H1 (cell line): ENCODE measurements at regions not wholly inside any gene's neighbourhood (a gene's known extent, or its start where the extent isn't known, plus 50 kb on each side); places are given as distances from the start of the nearest gene placed in this dataset.

Source experiments
- CTCF ChIA-PET: fragments of 300-600 bp; sonication (Branson Sonifier 250); formaldehyde crosslinking; loops from one replicate; lab custom pipeline; 2021; ENCODE audit not compliant: partially characterized antibody; lab: Charles Lee
- POLR2A ChIA-PET: fragments of 300-600 bp; sonication (Branson Sonifier 250); formaldehyde crosslinking; loops from one replicate; lab custom pipeline; 2021; ENCODE audit warnings: inconsistent platforms; ENCODE audit not compliant: partially characterized antibody; lab: Charles Lee
- DNase-seq, 2 experiments: peaks; one replicate each; pipeline versions ENCODE4 v3.0.0 to v3.0.0-alpha.2; 2010 to 2022; ENCODE audit warnings: low spot score in 2 of 2, low read depth in 1 of 2, mixed read lengths in 1 of 2
- FAIRE-seq: peaks from 2 replicates; lab custom pipeline; 2011; peaks lifted over from hg19 to GRCh38; lab: Jason Lieb, UNC
- H2AFZ ChIP-seq: 2 replicates; pipeline ENCODE4 v1.8.1; 2012; ENCODE audit warnings: low read length, inconsistent platforms
- H2AK5ac ChIP-seq: 2 replicates; pipeline ENCODE4 v1.6.1; 2013; ENCODE audit warnings: low read depth, low read length
- H2BK120ac ChIP-seq: replicated peaks from 2 replicates; pipeline ENCODE3; 2013; ENCODE audit warnings: low read depth, low read length, inconsistent platforms
- H2BK12ac ChIP-seq: 2 replicates; pipeline ENCODE4 v1.6.1; 2013; ENCODE audit warnings: low read depth, low read length
- H2BK15ac ChIP-seq: 2 replicates; pipeline ENCODE4 v1.6.1; 2013; ENCODE audit warnings: low read length
- H2BK20ac ChIP-seq: 2 replicates; pipeline ENCODE4 v1.6.1; 2013; ENCODE audit warnings: low read length
- H2BK5ac ChIP-seq: 2 replicates; pipeline ENCODE4 v1.6.1; 2013; ENCODE audit warnings: low read depth, low read length
- H3K14ac ChIP-seq: 2 replicates; pipeline ENCODE4 v1.6.1; 2013; ENCODE audit warnings: inconsistent platforms; ENCODE audit not compliant: insufficient read length
- H3K18ac ChIP-seq: 2 replicates; pipeline ENCODE4 v1.6.1; 2013; ENCODE audit warnings: low read length; ENCODE audit errors: extremely low read depth
- H3K23ac ChIP-seq: 2 replicates; pipeline ENCODE4 v1.6.1; 2013; ENCODE audit warnings: inconsistent platforms; ENCODE audit not compliant: insufficient read length
- H3K23me2 ChIP-seq: 2 replicates; pipeline ENCODE4 v1.6.1; 2013; ENCODE audit warnings: low read depth, low read length
- H3K27ac ChIP-seq: 2 replicates; pipeline ENCODE4 v1.6.1; 2011; ENCODE audit warnings: low read depth, low read length, inconsistent platforms
- H3K27me3 ChIP-seq, 4 experiments: replicated peaks in 1 of 4; 1 replicate in 1 of 4; 2 replicates in 3 of 4; pipeline versions ENCODE4 v1.6.1 to v1.8.1; 2011 to 2013; ENCODE audit warnings: low read length in 3 of 4, mild to moderate bottlenecking in 3 of 4, inconsistent platforms in 2 of 4, mixed read lengths in 2 of 4, moderate library complexity in 1 of 4; ENCODE audit not compliant: control insufficient read depth in 3 of 4, insufficient read depth in 3 of 4; ENCODE audit errors: extremely low read depth in 1 of 4
- H3K36me3 ChIP-seq, 4 experiments: 2 replicates each; pipeline versions ENCODE4 v1.6.1 to v1.8.1; 2011 to 2013; ENCODE audit warnings: mild to moderate bottlenecking in 4 of 4, low read length in 3 of 4, moderate library complexity in 2 of 4, control low read depth in 1 of 4, inconsistent platforms in 1 of 4; ENCODE audit not compliant: insufficient read depth in 4 of 4, control insufficient read depth in 2 of 4
- H3K4ac ChIP-seq: replicated peaks from 2 replicates; pipeline ENCODE3; 2013; ENCODE audit warnings: low read length, low read depth, mixed read lengths, inconsistent platforms; ENCODE audit not compliant: insufficient read length
- H3K4me1 ChIP-seq, 4 experiments: replicated peaks in 1 of 4; 1 replicate in 1 of 4; 2 replicates in 3 of 4; pipeline versions ENCODE4 v1.6.1 to v1.8.1; 2011 to 2013; ENCODE audit warnings: low read length in 3 of 4, inconsistent platforms in 2 of 4, mixed read lengths in 1 of 4; ENCODE audit not compliant: insufficient read depth in 4 of 4, control insufficient read depth in 3 of 4
- H3K4me2 ChIP-seq, 2 experiments: 2 replicates each; pipeline versions ENCODE4 v1.6.1 to v1.8.1; 2011 to 2013; ENCODE audit warnings: low read depth in 2 of 2, low read length in 2 of 2, control low read depth in 1 of 2, inconsistent platforms in 1 of 2, mild to moderate bottlenecking in 1 of 2; ENCODE audit not compliant: insufficient read depth in 1 of 2
- H3K4me3 ChIP-seq, 4 experiments: fragments of 200-600, 300-600 bp in 1 of 4; sonication (generic), shearing (Covaris generic), sonication (Bioruptor Twin) in 1 of 4; 2 replicates each; pipeline versions ENCODE4 v1.5.1 to v1.8.1; 2011 to 2016; ENCODE audit warnings: low read length in 4 of 4, low read depth in 3 of 4, control low read depth in 2 of 4, inconsistent platforms in 2 of 4, mild to moderate bottlenecking in 2 of 4, mixed read lengths in 1 of 4, moderate library complexity in 1 of 4; ENCODE audit not compliant: insufficient read depth in 2 of 4; ENCODE audit errors: extremely low read depth in 1 of 4
- H3K56ac ChIP-seq: replicated peaks from 2 replicates; pipeline ENCODE3; 2013; ENCODE audit warnings: low read depth, mild to moderate bottlenecking, mixed read lengths, low read length, inconsistent platforms; ENCODE audit not compliant: insufficient read length
- H3K79me1 ChIP-seq: 2 replicates; pipeline ENCODE4 v1.6.1; 2013; ENCODE audit warnings: low read depth, low read length, control low read depth
- H3K79me2 ChIP-seq, 2 experiments: 2 replicates each; pipeline versions ENCODE4 v1.6.1 to v1.8.1; 2012 to 2013; ENCODE audit warnings: low read length in 2 of 2, mild to moderate bottlenecking in 2 of 2, inconsistent platforms in 1 of 2; ENCODE audit not compliant: insufficient read depth in 2 of 2, control insufficient read depth in 1 of 2
- H3K9ac ChIP-seq, 4 experiments: replicated peaks in 1 of 4; 1 replicate in 1 of 4; 2 replicates in 3 of 4; pipeline versions ENCODE4 v1.6.1 to v1.8.1; 2011 to 2013; ENCODE audit warnings: low read depth in 3 of 4, low read length in 3 of 4, control low read depth in 2 of 4, mild to moderate bottlenecking in 2 of 4, moderate library complexity in 2 of 4, inconsistent platforms in 1 of 4; ENCODE audit errors: extremely low read depth in 1 of 4
- H3K9me3 ChIP-seq, 2 experiments: 2 replicates each; pipeline versions ENCODE4 v1.6.1 to v1.8.1; 2012 to 2013; ENCODE audit warnings: mild to moderate bottlenecking in 2 of 2, moderate library complexity in 2 of 2, control low read depth in 1 of 2, inconsistent platforms in 1 of 2, low read depth in 1 of 2, low read length in 1 of 2, mixed read lengths in 1 of 2; ENCODE audit not compliant: insufficient read depth in 2 of 2
- H4K20me1 ChIP-seq, 2 experiments: replicated peaks in 1 of 2; 2 replicates each; pipeline versions ENCODE3 to v1.8.1; 2011 to 2013; ENCODE audit warnings: inconsistent platforms in 2 of 2, low read length in 2 of 2, mild to moderate bottlenecking in 1 of 2; ENCODE audit not compliant: insufficient read depth in 2 of 2, control insufficient read depth in 1 of 2
- H4K5ac ChIP-seq: 2 replicates; pipeline ENCODE4 v1.6.1; 2013; ENCODE audit warnings: low read length, low read depth, mixed read lengths, inconsistent platforms; ENCODE audit not compliant: insufficient read length
- H4K8ac ChIP-seq: 2 replicates; pipeline ENCODE4 v1.8.0; 2013; ENCODE audit warnings: mild to moderate bottlenecking, moderate library complexity, low read length, inconsistent platforms; ENCODE audit not compliant: insufficient read depth; ENCODE audit errors: extremely low read depth
- H4K91ac ChIP-seq: replicated peaks from 2 replicates; pipeline ENCODE3; 2013; ENCODE audit warnings: low read length, mixed read lengths, inconsistent platforms; ENCODE audit not compliant: insufficient read length
- CBX5 ChIP-seq: fragments of 300-800, 300-1000 bp; sonication (generic); IDR thresholded peaks from 2 replicates; pipeline ENCODE4 v1.7.1; 2016; ENCODE audit warnings: antibody characterized with exemption, low read length, low read depth
- CEBPB ChIP-seq: IDR thresholded peaks from 2 replicates; pipeline ENCODE4 v1.6.1; 2012; ENCODE audit warnings: low read depth, low read length
- CHD1 ChIP-seq: IDR thresholded peaks from 2 replicates; pipeline ENCODE4 v1.6.1; 2012; ENCODE audit warnings: low read depth, low read length, improper control_type of control experiment
- CHD2 ChIP-seq: IDR thresholded peaks from 2 replicates; pipeline ENCODE4 v1.6.1; 2012; ENCODE audit warnings: low read length, improper control_type of control experiment
- CTBP2 ChIP-seq: IDR thresholded peaks from 2 replicates; pipeline ENCODE4 v1.7.0; 2011; ENCODE audit warnings: borderline replicate concordance, mild to moderate bottlenecking, moderate library complexity, mixed read lengths, low read length; ENCODE audit not compliant: insufficient read depth, insufficient read length
- E2F6 ChIP-seq: IDR thresholded peaks from 2 replicates; pipeline ENCODE4 v1.6.1; 2012; ENCODE audit warnings: inconsistent platforms
- GTF2F1 ChIP-seq: IDR thresholded peaks from 2 replicates; pipeline ENCODE4 v1.6.1; 2012; ENCODE audit warnings: low read depth, low read length, improper control_type of control experiment, borderline replicate concordance
- MAFK ChIP-seq: IDR thresholded peaks from 2 replicates; pipeline ENCODE4 v1.6.1; 2012; ENCODE audit warnings: low read depth, mild to moderate bottlenecking, improper control_type of control experiment, low read length
- MAX ChIP-seq: IDR thresholded peaks from 2 replicates; pipeline ENCODE4 v1.6.1; 2012; ENCODE audit warnings: inconsistent platforms
- NRF1 ChIP-seq: IDR thresholded peaks from 2 replicates; pipeline ENCODE4 v1.6.1; 2011; ENCODE audit warnings: mild to moderate bottlenecking, low read depth, low read length, improper control_type of control experiment
- SP1 ChIP-seq: IDR thresholded peaks from 2 replicates; pipeline ENCODE4 v1.6.1; 2011; ENCODE audit warnings: low read depth, low read length
- TAF1 ChIP-seq: IDR thresholded peaks from 2 replicates; pipeline ENCODE4 v1.6.1; 2011; ENCODE audit warnings: mild to moderate bottlenecking, low read depth, low read length
- TEAD4 ChIP-seq: IDR thresholded peaks from 2 replicates; pipeline ENCODE4 v1.6.1; 2012; ENCODE audit warnings: low read depth, low read length, inconsistent platforms, mixed read lengths
- WGBS, 2 experiments: shearing (Covaris generic) in 1 of 2; methylation state at CpG; one replicate each; pipeline versions ENCODE4 v1.1.6 to v1.1.7; 2013 to 2015; ENCODE audit warnings: low lambda C conversion rate in 2 of 2, mixed read lengths in 2 of 2, inconsistent platforms in 1 of 2, low coverage in 1 of 2, missing lambda C conversion rate in 1 of 2; ENCODE audit not compliant: insufficient replicate concordance in 2 of 2, insufficient coverage in 1 of 2, insufficient read length in 1 of 2; ENCODE audit errors: extremely low coverage in 1 of 2, missing lambda C conversion rate in 1 of 2; 5-methylcytosine and 5-hydroxymethylcytosine counted together

GRCh38 chr1:41978986-41979385 lies 60.3 kb upstream of the HIVEP3 start:
- Histone ChIP-seq H4K91ac (no peak overlapping the region), H3K9me3 (no peaks in the 10 kb centered on the region), H2BK12ac (no peak overlapping the region), H3K23ac (no peak overlapping the region), H4K8ac (no peak overlapping the region), H3K4me1 (peaks cover 0 to 7% (median 3%) of the 10 kb centered on the region in 4 experiments; a peak in 3 of 7 replicates), H4K5ac (no peak overlapping the region), H2AK5ac (no peak overlapping the region), H3K4ac (no peak overlapping the region), H2BK120ac (no peak overlapping the region), H3K14ac (no peak overlapping the region), H3K36me3 (no peaks in the 10 kb centered on the region), H2BK15ac (no peak overlapping the region), H3K4me3 (no peak overlapping the region), H2BK5ac (no peak overlapping the region), H3K27ac (no peak overlapping the region), H3K79me2 (no peaks in the 10 kb centered on the region), H3K23me2 (no peaks in the 10 kb centered on the region; the same call in 1 of the 2 replicates), H2AFZ (no peak overlapping the region), H3K79me1 (no peaks in the 10 kb centered on the region), H4K20me1 (no peaks in the 10 kb centered on the region), H3K9ac (no peak overlapping the region), H3K27me3 (no peaks in the 10 kb centered on the region; a peak in 1 of 7 replicates), H3K4me2 (no peak overlapping the region), H3K56ac (no peak overlapping the region), H3K18ac (no peak overlapping the region), H2BK20ac (no peak overlapping the region)
- DNase-seq, result no peak
- FAIRE-seq, result no peak
- WGBS, 2 experiments, result 95% methylated on average over 4 of the region's 4 CpGs; no CpG with 5 or more reads in 1 of the 2 experiments
- ChIA-PET POLR2A (no interaction called here), CTCF (no interaction called here)
- TF ChIP-seq CHD2 (no peak), CBX5 (no peak), E2F6 (no peak), SP1 (no peak), NRF1 (no peak), MAFK (no peak), CEBPB (no peak), CHD1 (no peak), MAX (no peak), TAF1 (no peak), CTBP2 (no peak), GTF2F1 (no peak), TEAD4 (no peak)
